ENCODE measurements at regions not wholly inside any gene's neighbourhood (a gene's known extent, or its start where the extent isn't known, plus 50 kb on each side); places are given as distances from the start of the nearest gene placed in this dataset.
"Not testable (repeated sequence)": the region's sequence is repeated elsewhere in the genome, so short reads cannot be mapped to it uniquely, and the experiment has no call there.

GRCh38 chr11:54797906-54798305 is 91.3 kb downstream of the OR4A5 start:
- not testable (repeated sequence) for TF ChIP-seq CTCF (IDR thresholded peaks at IDR 0.05); POLR2AphosphoS5 (IDR thresholded peaks at IDR 0.05; ENCODE audit: low read depth, low read length)
